DMS53 (cell line): ENCODE measurements at regions not wholly inside any gene's neighbourhood (a gene's known extent, or its start where the extent isn't known, plus 50 kb on each side); places are given as distances from the start of the nearest gene placed in this dataset.
A peak's percentile ranks its signal among the peaks of the same experiment; 100 is the strongest.

ENCODE experiments used
- DNase-seq: peaks from one replicate; lab custom pipeline; 2025; lab: John Stamatoyannopoulos, UW

DNA sequence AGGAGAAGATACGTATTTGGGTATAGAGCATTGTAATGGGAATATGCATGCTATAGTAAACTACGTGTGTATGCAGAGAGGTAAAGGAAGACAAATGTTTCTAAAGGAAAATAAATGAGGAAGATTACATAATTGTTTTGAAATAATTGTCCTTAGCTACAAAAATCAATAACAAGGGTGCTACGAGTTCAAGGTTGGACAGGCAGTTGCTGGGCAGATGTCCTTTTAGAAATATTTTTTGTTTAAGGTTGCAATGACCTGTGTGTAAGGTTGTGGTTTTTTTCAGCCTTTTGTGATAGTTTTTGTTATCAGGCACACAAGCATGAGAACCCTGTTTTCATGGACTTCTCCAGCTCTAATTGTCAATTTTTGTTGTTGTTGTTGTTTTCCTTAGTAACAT is 1304.1 kb upstream of the CHAC2 start:
- no peak for DNase-seq

DNA sequence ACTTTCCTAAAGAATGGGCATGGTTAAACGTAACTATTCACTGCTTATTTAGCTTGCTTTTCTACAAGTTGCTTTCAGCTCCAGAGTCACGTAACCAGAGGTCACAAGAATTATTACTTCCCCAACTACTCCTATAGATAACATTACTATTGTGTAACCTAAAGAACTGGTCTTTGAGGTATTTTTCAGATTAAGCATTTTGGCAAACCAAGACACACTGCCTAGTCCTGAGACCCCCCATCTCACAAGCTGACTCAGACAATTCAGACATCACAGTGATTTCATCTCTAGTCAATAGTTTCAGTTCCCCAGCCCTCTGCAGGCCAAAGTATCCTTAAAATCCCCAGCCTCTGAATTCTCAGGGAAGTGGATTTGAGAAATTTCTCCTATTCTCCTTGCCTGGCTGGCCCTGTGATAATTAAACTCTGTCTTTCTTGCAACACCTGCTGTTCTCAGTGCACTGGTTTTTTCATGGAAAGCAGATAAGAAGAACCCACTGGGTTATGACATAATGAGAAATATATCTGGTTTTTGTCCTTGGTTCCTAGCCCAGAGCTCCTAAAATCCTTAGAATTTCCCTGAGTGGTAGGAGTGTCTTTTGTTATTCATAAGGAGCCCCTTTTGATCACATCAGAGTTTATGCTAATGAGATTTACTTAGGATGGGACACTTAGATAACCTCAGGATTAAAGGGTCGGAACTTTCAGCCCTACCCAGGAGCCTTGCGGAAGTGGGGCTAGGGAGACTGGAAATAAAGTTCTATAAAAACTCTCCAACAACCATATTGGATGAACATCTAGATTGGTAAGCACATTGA is 1310.8 kb upstream of the CHAC2 start:
- DNase-seq: no peak

DNA sequence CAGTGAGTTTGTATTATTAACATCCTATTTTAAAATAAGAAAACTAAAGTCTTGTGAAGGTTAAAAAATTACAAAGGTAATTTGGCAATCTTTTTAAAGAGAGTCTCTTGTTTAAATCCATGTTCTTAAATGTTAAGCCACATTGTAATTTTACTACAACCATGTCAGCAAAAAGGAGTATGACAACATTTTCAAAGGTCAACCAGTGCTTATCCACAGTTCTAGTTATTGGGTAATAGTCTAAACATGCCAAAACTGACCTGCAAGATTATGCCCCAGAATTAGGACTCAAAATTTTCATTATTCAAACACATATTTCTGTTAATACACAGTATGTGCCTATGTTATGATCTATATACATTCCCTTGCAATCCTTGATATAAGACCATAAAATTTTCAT is 1312.6 kb upstream of the CHAC2 start:
- DNase-seq: no peak

DNA sequence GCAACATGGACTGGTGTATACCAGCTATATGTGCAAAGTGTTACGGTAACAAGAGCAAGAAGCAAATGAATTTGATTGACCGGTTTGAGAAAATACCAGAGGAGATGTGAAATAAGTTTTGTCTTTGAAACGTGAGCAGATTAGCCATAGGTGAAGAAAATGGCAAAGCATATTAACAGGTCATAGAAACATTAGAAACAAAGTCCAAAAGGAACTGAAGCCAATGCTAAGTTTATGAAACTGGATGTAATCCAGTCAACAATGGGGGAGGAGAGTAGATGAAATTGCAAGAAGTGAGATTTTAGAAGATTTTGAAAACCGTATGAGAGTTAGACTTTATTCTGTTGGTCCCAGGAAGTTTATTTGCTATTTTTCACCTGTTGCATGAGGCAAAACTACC is 1315.4 kb upstream of the CHAC2 start:
- DNase-seq: no peak

DNA sequence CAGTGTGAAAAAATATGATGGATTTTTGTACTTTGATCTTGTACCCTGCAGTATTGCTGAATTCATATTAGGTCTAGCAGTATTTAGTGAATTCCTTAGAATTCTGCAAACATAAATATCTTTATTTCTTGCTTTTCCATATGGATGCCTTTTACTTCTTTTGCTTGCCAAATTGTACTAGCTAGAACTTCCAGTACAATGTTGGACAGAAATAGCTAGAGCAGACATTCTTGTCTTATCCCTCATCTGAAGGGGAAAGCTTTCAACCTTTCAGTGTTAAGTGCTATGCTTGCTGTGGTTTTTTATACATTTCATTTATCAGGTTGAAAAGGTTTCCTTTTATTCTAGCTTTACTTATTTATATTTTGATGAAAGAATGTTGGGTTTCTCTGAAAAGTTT is 1321.9 kb upstream of the CHAC2 start:
- DNase-seq: no peak

DNA sequence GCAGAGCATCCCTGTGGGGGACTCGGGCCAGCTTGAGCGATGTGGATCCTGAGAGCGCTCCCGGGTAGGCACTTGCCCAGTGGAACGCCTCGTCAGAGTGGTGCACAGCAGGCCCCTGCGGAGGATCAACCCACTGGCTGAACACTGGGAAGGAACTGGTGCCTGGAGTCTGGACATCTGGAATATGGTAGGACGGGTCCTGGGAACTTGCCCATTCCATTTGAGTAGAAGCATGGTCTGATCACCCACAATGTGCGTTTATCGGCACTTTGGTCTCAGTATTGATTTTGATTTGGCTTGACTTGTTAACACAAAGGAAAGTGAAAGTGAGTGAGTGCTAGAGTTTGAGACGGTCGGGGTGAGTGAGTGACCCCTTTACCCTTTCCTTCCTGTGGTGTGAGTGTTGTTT is 1336.2 kb upstream of the CHAC2 start:
- no peak for DNase-seq

DNA sequence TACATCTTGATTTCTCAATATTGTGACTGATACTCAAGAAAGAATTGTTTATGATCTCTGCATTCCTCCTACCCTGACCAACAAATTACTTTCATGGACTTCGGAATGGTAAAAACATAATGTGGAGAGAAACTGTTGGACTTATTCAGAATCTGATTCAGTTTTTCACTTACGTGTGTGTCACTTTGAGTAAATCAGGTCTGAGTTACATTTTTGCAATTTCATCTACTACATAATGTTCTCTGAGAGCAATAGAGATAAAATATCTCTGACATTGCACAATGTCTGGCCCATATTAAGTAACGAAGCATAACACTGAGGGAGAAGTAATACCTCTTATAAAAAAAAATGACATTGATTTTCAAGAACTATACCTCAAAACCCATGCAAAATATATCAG is 1337.9 kb upstream of the CHAC2 start:
- no peak for DNase-seq

DNA sequence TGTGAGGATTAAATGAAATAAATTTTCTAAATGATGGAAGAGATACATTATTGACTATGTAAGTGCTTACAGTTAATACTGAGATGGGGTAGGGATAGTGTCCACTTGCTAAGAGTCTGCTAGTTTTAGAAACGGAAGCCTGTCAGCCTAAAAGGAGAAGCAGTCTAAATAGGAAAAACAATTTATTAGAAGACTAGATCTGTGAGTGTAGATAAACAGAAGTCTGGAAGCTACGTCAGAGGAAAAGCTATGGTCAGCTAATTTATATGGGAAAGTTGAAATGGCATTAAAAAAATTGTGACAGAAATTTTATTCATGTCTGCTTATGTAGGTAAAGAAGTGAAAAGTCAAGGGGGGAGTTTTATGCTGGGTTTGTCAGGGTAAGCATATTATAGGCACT is 1338.4 kb upstream of the CHAC2 start:
- no peak for DNase-seq

DNA sequence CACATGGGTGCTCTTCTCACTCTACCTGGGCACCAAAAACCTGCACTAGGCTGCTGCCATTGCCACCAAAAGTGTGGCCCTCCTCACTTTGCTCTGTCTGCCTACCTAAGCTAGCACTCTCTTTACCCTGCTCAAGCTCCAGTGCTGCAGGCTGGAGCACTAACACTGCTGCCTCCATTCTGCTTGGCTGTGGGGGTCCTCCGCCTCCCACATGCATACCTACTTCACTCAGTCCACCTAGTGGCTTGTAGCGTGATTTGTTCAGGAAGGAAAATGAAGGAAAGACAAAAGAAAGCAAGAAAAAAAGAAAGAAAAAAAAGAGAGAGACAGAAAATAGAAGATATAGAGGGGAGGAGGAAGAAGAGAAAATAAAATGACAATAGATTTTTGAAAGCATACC is 1339.4 kb upstream of the CHAC2 start:
- no peak for DNase-seq

DNA sequence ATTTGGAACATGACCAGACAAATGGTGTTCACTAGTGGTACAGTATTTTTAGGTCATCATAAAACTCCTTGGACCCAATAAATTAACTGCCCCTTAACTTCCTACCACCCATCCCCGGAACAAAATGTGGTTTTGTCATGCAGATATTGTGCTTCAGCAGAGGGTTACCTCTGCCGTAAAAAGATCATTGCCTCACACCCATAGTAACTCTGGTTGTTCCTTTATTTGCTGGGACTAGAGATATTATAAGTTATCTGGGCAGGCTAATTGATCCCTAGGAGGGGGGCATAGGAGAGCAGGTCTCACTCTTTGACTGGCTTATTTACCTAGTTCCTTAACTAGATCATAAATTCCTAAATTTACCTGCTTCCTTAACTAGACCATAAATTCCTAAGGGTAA is 1343.9 kb upstream of the CHAC2 start:
- DNase-seq: no peak

DNA sequence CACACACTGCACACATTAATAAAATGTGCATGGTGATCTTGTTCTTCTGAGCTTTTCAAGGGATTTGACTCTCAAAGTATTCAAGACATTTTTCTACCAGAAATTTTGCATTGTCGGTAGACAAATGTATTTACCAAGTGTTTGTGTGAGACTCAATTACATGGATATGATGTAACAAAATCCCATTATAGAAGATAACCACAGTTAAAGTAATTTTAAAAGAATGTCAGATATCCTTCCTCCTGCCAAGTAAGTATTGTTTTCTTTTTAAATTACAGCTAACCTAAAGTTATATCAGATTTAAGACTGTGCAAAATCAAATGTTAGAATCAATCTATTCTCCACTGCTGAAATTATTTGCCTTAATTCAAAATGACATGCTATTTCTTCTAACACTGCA is 1344.5 kb upstream of the CHAC2 start:
- no peak for DNase-seq

DNA sequence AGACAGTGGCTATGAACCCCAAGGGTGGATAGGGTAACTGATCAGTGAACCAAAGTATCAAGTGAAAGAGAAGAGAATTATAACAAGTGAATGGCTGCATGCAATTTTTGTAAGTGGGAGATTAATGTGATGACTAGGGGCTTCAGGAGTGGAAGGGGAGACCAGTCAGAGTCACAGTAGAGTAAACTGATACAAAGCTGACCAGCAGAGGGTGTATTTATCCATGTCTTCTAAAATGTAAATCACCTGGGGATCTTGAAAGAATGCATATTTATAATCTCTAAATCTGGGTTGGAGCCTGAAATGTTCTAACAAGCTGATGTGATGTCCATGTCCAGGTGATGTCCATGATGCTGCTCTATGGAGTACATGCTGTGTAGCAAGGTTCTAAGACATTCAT is 1351.3 kb upstream of the CHAC2 start:
- peak; percentile 49 for DNase-seq

DNA sequence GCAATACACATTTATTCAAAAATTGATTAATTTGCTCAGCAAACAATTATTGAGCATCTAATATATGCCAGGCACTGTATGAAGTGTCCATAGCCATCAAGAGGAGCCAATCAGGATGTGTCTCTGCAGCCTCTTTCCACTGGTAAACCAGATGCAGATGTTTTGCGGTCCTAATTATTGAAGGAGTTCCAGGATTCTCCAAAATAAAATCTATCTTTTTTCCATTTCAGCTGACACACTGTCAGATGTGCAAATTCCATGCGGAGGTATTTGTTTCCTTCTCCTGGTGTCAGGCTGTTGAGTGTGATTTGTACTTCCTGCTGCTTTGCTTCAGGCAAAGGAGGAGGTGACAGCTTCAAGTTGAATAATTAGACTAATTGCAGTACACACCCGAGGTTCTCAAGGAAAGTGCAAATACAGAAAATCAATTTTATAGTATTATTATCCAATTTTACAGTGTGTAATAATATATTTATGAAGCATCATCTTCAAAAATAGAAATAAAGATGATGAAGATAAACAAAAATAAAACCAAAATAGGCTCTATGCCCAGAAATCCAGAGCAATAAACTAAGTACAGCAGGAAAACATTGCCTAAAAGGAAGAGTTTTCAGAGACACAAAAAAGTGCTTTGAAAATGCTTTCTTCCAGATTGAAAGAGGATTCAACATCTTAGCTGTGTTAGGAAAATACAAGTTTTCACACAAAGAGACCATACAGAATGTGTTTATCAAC is 1352.9 kb upstream of the CHAC2 start:
- DNase-seq: no peak

DNA sequence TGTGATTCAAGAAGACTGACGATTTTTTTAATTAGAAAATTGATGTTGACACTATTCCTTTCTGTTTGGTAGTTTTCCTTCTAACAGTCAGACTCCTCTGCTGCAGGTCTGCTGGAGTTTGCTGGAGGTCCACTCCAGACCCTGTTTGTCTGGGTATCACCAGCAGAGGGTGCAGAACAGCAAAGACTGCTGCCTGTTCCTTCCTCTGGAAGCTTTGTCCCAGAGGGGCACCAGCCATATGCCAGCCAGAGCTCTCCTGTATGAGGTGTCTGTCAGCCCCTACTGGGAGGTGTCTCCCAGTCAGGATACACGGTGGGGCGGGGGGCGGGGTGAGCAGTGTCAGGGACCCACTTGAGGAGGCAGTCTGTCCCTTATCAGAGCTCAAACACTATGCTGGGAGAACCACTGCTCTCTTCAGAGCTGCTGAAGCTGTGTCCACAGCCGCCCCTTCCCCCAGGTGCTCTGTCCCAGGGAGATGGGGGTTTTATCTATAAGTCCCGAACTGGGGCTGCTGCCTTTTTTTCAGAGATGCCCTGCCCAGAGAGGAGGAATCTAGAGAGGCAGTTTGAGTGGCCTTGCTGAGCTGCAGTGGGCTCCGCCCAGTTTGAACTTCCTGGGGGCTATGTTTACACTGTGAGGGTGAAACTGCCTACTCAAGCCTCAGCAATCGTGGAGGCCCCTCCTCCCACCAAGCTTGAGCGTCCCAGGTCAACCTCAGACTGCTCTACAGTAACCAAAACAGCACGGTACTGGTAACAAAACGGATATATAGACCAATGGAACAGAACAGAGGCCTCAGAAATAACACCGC is 1358.1 kb upstream of the CHAC2 start:
- DNase-seq: peak; percentile 4

DNA sequence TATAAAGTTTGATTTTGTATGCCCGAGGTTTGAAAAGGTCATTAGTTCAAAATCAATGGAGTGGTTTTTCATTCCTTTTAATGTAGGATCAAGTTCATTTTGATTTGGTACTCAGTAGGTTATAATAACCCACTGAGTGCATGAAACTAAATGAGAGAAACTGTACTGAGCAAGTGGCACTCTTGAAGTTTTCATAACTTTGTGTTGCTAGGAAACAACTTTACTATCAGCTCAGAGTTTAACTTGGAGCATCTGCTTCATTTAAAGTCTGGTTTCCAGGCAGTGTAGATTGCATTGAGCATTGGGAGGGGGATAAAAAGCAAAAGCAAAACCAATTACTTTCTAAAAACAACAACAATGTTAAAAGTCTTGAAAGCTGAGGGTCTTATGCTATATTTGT is 1361.6 kb upstream of the CHAC2 start:
- no peak for DNase-seq

DNA sequence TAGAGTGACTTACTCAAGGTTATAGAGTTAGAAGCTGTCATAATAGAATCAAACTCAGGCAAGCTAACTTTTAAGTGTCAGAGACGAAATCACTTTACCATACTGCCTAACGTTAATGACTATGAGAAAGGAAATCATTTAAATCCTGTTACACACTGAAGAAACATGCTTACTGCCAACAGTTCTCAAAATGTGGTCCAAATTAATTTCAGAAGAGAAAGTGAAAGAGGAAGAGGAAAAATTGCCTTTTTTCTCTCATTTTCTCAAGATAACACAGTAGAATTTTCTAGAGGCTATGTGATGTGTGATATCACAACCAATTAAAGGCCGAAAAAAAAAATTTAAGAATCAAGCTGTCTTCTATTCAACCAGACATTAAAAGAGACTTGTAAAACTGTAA is 1362.7 kb upstream of the CHAC2 start:
- no peak for DNase-seq

DNA sequence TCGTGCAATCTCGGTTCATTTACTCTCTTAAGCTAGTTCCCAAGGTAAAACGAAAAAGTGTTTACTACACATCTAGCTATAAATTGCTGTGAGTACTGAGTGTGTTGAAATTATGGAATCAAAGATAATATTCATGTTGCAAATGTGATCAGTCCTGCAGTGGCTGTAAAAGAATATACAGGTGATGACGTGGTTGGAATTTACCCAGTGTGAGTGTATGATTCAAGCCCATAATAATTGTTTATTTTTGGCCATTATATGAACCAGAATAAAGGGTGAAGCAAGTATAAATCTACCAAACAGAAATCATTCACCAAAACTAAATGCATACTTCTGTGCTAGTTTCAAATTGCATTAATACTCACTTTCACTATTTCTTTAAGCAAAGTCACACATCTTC is 1363.6 kb upstream of the CHAC2 start:
- no peak for DNase-seq

DNA sequence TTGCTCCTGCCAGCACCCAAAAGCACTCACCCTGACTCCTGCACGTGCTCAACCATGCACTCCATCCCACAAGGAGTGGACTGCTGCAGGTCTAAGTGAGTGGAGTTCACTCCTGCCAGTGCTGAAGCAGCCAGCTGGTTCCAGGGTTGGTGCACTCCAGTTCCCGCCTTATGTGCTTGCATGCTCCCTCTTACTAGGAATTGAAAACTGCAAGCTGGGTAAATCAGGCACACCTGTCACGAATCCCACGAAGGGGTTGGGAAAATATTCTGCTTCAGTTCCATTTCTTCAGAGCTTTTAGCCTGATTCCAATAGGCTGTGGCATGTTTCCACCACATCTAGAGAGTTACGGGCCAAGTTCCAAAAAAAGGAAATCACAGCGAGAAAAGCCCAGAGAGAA is 1365.5 kb upstream of the CHAC2 start:
- no peak for DNase-seq

DNA sequence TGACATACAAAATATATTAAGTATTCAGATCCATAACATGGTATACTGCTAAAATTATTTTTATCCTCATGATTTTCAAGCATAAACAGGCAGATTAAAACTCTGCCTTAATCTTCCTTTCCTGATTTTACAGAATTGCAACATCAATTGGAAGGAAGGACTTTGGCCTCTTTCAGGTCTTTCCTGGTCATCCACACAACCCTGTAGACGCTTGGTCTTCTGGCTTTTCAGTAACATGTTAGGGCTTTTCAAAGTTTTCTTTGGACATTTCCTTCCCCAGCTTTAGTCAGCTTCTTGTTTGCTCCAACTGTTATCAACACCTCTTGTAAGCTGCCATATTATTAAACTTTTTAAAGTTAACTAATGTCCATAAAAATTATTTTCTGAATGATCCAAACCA is 1364.9 kb upstream of the NRXN1 start:
- peak; percentile 10 for DNase-seq

DNA sequence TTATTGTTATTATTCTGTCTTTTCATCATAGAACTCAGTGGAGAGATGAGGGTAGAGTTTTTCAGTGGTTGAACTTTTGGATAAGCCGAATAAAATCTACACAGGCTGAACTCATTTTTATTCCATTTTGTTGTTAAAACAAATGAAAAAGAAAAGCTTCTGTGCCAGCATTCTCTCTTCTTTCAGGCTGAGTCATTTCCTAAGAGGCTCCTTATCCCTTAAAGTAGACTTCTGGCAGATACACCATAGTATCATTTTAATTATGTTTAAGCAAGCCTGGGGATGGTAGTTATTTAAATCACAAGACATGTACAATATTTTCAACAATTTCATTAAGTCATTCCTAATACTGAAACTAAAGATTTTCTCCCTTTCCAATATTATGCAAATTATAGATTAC is 1364.0 kb upstream of the NRXN1 start:
- DNase-seq: peak; percentile 9

DNA sequence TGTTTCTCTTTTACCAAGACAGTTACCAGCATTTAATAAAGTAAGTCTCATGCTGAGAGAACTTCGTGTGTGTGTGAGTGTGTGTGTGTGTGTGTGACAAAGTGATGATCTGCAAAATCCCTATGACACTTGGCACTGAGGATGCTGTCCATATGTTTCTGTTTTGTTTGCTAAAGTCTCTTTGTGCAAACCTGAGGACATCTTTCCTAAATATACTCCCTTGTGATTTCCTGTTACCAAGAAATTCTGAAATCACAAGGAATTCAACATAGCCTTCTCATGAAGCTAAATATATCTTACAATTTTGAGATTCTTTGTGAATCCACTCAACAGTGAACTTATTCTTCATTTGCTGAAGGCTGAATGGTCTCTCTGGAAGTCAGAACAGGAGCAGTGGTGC is 1359.7 kb upstream of the NRXN1 start:
- no peak for DNase-seq

DNA sequence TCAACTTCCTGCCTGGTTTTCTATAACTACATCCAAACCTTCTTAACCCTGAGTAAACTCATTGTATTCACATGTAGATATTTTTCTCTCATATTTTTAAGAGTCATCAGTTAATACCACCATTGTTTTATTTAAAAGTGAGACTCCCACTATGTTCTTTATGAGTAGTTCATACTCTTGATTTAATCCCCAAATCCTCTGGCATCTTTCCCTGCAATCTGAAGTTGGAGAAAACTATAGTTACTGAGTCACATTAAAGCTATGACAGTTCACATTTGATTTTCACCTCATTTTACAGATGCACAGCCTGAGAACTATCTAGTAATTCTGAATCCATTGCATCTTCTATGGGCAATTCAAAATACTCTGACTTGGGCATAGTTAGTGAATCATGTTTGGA is 1358.7 kb upstream of the NRXN1 start:
- no peak for DNase-seq
